ENCODE measurements at regions not wholly inside any gene's neighbourhood (a gene's known extent, or its start where the extent isn't known, plus 50 kb on each side); places are given as distances from the start of the nearest gene placed in this dataset.
"Not testable (repeated sequence)": the region's sequence is repeated elsewhere in the genome, so short reads cannot be mapped to it uniquely, and the experiment has no call there.

DNA sequence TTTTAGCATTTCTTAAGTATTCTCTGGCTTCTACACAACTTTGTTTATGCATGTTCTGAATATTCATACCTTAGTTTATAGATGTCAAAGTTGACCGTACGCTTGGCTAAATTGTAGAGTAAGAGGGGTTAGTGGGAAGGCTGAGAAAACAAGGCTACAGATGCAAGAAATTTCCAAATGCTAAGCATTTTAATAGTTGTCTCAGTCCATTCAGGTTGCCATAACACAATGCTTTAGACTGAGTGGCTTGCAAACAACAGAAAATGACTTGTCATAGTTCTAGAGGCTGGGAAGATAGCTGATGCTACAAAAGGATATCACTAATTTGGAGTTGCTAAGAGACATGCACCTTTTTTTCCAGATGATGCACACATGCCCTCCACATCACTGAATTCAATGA is 53.0 kb upstream of the C1QTNF3 start:
- DNase-seq: not testable (repeated sequence)

DNA sequence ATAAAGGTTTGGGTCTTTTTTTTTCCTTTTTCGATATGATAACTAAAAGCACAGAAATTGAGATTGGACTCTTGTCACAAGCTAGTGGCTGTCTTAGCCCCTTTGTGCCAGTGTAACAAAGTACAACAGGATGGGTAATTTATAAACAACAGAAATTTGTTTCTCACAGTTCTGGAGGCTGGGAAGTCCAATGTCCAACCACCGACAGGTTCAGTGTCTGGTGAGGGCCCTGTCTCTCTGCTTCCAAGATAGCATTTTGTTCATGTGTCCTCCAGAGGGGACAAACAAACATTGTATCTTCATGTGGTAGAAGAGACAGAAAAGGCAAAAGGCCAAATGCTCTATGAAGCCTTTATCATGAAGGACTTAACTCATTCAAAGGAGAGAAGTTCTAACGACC is 56.9 kb upstream of the C1QTNF3 start:
- not testable (repeated sequence) for DNase-seq

DNA sequence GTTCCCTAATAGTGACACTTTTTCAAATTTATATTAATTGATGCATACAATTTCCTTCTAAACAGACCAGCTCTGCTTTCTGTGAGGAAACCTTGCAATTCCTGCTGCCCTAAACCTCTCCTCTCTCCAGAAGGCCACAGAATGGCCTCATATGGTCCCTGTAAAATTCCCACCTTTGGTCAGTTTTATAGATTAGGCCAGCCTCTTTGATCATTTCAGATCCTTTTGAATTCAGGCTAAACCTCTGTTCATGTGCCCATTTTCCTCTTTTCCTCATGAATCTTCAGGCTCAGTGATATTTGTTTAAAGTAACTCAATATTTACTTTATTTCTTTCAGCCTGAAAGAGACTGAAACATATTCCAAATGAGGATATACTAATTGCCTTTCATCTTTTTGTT is 58.6 kb upstream of the C1QTNF3 start:
- DNase-seq: not testable (repeated sequence)

DNA sequence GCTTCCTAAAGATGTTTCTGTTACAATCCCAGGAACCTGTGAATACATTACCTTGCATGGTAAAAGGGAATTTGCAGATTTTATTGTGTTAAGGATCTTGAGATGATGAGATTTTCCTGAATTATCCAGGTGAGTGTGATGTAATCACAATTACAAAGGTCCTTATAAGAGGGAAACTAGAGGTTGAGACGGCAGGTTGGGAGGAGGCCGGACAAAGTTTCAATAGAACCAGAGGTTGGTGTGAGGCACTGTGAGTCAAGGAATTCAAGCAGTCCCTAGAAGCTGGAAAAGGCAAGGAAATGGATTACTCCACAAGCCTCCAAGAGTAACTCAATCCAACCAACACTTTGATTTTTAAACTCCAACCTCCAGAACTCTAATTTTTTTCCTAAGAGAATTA is 65.9 kb upstream of the C1QTNF3 start:
- DNase-seq: not testable (repeated sequence)

DNA sequence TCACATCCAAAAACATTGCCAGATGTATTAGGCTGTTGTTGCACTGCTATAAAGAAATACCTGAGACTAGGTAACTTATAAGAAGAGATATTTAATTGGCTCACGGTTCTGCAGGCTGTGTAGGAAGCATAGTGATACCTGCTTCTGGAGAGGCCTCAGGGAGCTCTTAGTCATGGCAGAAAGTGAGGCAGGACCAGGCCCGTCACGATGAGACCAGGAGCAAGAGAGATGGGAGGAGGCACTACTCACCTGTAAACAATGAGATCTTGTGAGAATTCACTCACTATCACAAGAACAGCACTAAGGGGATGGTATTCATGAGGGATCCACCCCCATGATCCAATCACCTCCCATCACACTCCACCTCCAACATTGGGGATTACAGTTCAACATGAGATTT is 81.3 kb upstream of the C1QTNF3 start:
- DNase-seq: not testable (repeated sequence)

DNA sequence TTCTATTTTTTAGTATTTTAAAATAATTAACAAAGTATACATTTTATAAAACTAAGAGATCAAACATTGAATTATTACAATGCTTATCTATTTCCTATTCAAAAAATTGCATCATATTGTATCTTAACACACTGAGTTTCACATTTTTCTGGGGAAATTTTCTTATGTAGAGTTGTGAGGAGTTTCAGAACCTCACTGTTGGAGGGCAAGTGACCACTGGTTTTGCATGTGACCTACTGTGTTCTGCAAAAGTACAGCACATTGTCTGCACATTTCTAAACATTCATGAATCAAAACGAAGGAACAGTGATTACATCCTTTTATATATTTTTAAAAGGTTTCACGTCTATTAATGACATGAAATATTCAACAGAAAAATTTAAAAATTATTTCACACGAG is 82.3 kb upstream of the C1QTNF3 start:
- not testable (repeated sequence) for DNase-seq

DNA sequence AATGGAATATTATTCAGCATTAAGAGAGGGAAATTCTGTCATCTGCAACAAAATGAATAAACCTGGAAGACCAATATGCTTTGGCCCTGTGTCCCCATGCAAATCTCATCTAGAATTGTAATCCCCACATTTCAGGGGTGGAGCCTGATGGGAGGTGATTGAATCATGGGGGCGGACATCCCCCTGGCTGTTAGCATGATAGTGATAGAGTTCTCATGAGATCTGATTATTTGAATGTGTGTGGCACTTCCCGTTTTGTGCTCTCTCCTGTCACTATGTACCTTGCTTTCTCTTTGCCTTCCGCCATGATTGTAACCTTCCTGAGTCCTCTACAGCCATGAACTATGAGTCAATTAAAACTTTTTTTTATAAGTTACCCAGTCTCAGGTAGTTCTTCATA is 83.7 kb upstream of the C1QTNF3 start:
- DNase-seq: not testable (repeated sequence)

DNA sequence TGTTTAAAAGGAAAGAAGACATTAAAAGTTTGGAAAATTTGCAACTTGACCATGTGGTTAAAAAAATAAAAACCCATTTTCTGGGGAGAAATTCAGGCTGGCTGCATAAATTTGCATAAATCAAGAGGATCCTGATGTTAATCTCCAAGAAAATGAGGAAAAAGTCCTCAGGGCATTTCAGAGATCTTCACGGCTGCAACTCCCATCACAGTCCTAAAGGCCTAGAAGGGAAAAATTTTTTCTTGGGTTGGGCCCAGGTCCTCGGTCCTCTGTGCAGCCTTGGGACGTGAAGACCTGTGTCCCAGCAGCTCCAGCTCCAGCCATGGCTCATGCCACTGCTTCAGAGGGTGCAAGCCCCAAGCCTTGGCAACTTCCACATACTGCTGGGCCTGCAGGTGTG is 84.8 kb upstream of the C1QTNF3 start:
- DNase-seq: not testable (repeated sequence)

DNA sequence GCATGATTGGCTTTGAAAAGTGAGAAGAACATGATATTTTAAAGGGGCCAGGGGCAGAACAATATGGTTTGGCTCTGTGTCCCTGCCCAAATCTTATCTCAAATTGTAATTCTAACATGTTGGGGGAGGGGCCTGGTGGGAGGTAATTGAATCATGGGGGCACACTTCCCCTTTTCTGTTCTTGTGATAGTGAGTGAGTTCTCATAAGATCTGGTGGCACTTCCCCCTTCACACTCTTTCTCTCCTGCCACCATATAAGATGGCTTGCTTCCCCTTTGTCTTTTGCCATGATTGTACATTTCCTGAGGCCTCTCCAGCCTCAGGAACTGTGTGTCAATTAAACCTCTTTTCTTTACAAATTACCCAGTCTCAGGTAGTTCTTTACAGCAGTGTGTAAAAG is 85.9 kb upstream of the C1QTNF3 start:
- DNase-seq: not testable (repeated sequence)

DNA sequence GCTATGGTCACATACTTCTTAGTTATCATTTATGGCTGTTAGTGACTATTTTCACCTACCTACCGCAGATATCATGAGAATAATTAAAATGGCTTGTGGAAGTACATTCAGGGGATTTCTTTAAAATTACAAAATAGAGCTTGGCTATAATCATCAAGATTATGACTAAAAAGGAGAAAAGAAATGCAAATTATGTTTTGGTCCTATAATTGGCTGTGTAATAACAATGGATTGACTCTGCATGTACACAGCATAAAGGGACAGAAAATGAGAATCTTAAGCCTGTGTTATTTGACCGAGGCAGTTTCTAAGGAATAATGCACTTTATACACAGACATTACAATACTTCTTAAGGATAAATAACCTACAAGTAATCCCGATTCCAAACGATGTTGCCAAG is 112.0 kb upstream of the C1QTNF3 start:
- DNase-seq: not testable (repeated sequence)

DNA sequence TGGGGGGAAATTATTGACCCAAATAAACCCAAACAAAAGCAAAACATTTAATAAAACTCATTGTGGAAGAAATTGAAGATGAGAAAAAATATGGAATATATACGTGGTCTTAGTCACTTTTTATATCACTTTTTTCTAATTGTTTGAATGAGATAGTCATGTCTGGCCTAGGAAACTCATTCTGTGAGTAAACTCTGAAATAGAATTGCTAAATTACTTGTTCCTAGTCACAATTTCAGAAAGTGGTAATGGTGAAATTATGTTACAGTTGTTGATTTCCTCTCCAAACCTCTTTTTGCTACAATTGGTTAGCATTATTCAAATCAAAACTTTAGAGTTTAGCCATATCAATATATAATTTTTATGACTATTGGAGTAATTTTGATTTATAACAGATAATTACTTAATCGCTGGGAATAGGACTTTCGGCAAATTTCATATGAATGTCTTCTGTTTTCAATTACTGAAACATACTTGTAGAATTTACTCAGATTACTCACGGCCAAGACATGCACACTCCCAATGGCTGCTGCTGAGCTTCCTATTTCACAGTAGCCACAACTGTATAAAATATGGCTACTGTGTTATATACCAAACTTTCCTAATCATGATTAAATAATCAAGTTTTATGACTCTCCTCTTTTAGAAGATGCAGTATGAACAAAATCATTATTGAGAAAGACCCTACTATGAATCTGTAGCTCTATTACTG is 113.8 kb upstream of the C1QTNF3 start:
- DNase-seq: not testable (repeated sequence)

DNA sequence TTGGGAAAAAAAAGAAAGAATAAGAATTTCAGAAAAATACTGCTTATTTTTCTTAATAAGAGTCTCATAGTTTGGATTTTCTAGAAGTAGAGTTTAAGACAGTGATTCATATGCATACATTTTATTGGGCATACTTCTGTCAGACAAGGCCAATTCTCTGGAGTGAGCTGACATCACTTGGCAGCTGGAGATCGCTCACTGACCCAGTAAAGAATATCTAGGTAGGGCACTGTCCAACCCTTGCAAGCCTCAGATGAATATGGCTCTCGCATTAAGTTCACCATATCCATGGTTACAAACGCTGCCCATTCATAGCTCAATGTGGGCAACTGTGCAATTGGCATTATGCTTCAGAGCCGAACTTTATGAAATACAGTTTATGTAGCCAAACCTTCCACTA is 117.9 kb upstream of the C1QTNF3 start:
- not testable (repeated sequence) for DNase-seq

DNA sequence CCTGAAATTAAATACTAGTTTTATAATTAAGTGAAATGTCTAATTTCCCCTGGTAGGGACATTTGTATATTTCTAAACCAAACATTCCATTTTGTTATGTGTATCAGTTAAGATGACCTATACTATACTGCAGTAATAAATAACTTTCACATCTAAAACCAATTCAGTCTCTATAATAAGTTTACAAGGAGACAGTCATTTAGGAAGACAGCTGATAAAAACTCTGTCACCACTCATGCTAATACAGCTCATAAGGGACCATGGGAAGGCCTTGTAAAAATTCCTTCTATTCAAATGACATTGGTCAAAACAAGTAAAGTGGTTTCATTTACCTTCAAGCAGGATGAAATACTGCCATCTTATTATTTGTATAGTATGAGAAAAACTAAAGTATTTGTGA is 128.4 kb upstream of the C1QTNF3 start:
- not testable (repeated sequence) for DNase-seq

DNA sequence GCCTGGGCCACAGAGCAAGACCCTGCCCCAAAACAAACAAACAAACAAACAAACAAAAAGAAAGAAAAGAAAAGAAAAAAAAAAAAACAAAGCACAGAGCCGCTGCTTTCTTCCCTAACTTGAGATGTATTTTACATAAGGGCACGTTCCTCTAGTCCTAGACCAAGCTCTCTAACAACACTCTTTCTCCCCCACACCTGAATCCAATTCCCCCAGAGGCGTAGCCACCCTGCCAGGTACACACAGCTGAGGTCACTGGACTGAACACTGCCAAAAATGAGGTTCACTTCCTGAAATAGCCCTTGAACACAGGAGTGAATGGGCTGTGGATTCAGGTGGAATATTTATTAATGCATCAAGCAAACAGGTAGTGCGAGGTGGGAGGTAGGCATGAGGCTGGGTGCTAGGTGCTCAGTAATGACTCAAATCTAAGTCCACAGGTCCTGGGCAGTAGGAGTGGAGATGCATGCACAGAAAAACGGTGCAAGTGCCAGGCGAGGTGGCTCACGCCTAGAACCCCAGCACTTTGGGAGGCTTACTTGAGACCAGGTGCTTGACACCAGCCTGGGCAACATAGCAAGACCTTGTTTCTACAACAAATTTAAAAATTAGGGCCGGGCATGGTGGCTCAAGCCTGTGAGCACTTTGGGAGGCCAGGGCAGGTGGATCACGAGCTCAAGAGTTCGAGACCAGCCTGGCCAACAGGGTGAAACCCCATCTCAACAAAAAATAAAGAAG is 136.6 kb upstream of the C1QTNF3 start:
- not testable (repeated sequence) for DNase-seq

DNA sequence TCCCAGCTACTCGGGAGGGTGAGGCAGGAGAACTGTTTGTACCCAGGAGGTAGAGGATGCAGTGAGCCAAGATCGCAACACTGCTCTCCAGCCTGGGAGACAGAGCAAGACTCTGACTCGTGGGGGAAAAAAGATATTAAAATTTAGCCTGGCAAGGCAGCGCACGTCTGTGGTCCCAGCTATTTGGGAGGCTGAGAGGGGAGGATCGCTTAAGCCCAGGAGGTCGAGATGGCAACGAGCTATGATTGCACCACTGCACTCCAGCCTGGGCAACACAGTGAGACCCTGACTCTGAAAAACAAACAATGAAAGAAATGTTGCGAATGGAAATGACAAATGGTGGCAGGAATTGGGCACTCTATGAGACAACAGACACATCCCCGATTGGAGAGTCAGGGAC is 137.2 kb upstream of the C1QTNF3 start:
- DNase-seq: not testable (repeated sequence)

DNA sequence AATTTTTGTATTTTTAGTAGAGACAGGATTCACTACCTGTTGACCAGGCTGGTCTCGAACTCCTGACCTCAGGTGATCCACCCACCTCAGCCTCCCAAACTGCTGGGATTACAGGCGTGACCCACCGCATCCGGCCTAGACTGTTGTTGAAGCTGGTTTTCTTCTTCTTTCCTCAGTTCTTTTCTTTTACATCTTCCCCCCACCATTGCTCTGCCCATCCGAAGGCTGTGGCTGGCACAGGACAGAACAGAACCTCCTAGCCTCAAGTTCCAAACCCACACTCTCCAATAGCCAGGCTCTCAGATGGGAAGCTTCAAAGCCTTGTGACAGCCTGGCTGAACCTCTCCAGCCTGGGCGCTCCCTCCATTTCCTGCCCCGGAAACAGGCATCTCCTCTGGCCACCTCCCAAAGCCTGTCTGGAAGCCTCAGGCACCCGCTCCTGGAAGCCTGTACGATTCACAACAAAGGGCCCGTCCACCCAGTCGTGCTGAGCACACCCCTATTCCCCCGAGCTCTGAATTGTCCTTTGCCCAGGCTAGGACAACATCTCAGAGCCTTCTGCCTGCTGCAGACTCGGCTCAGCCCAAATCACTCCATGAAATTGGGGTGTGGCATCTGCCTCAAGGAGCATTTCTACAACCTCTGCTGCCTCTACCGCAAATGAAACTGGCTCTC is 138.1 kb upstream of the C1QTNF3 start:
- not testable (repeated sequence) for DNase-seq

DNA sequence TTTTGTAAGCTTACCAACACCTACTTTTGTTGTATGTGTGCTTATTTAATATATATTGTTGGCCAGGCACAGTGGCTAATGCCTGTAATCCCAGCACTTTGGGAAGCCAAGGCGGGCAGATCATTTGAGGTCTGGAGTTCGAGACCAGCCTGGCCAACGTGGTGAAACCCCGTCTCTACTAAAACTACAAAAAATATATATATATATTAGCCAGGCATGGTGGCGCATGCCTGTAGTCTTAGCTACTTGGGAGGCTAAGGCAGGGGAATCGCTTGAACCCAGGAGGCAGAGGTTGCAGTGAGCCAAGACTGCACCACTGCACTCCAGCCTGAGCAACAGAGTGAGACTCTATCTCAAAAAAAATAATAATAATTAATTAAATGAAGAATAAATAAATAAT is 142.0 kb upstream of the C1QTNF3 start:
- not testable (repeated sequence) for DNase-seq

DNA sequence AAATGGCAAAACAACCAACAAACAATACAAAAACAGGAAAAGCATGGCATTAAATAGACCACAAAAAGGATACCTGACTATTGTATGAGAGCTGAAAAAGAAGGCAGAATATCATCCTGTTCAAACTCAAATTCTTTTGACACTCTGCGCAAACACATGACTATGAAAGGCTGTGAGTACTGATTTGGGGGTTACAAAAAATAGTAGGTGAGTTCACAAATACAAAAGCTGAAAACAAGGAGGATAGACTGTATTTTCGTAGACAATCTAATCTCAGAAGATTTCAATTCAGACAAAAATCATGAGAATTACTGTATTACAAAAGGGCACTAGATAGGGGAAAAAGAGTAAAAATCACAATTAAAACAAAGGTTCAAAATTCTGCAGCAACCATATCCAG is 142.6 kb upstream of the C1QTNF3 start:
- not testable (repeated sequence) for DNase-seq

DNA sequence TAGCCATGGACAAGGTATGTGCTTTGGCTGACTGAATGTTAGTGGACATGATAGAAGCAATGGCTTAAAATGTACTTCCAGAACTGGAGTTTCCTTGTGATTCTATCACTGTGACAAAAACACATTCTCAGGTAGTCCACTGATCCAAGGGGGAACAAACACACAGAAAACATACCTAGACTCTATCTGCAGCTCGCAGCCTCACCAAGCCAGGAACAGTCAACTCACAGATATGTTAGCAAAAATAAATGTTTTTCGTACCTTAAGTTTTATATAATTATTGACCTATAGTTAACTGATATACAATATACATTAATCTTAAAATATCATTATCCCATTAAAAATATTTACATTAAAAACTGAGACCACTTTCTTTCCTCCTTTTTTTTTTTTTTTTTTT is 143.1 kb upstream of the C1QTNF3 start:
- not testable (repeated sequence) for DNase-seq

DNA sequence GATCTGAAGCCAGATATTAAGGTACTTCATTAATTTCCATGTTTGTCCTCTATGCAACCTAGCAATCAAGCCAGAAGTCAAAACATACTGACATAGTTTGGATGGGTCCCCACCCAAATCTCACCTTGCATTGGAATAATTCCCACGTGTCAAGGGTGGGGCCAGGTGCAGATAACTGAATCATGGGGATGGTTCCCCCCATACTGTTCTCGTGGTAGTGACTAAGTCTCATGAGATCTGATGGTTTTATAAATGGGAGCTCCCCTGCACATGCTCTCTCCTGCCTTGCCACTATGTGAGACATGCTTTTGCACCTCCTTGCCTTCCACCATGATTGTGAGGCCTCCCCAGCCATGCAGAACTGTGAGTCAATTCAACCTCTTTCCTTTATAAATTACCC is 143.9 kb upstream of the C1QTNF3 start:
- DNase-seq: not testable (repeated sequence)

DNA sequence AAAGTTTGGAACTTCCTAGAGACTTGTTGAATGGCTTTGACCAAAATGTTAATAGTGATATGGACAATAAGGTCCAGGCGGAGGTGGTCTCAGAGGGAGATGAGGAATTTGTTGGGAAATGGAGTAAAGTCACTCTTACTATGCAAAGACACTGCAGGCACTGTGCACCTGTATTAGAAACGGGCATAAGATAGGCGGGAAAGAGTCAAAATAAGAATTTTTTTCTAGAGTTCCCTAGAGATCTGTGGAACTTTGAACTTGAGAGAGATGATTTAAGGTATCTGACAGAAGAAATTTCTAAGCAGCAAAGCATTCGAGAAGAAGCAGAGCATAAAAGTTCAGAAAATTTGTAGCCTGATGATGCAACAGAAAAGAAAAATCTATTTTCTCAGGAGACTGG is 144.4 kb upstream of the C1QTNF3 start:
- DNase-seq: not testable (repeated sequence)

DNA sequence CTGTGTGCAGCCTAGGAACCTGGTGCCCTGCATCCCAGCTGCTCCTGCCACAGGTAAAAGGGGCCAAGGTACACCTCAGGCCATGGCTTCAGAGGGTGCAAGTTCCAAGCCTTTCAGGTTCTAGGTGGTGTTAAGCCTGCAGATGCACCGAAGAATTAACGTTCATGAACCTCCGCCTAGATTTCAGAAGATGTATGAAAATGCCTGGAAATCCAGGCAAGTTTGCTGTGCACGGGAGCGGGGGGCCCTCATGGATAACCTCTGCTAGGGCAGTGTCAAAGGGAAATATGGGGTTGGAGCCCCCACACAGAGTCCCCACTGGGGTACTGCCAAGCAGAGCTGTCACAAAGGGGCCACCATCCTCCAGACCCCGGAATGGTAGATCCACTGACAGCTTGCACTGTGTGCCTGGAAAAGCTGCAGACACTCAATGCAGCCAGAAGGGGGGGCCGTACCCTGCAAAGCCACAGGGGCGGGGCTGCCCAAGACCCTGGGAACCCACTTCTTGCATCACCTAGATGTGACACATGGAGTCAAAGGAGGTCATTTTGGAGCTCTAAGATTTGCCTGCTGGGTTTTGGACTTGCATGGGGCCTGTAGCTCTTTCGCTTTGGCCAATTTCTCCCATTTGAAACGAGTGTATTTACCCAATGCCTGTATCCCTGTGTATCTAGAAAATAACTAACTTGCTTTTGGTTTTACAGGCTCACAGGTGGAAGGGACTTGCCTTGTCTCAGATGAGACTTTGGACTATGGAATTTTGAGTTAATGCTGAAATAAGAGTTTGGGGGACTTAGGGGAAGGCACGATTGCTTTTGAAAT is 145.2 kb upstream of the C1QTNF3 start:
- DNase-seq: peak; percentile 24

Measured in tongue (tissue), 1 donor.